ENCODE measurements at regions not wholly inside any gene's neighbourhood (a gene's known extent, or its start where the extent isn't known, plus 50 kb on each side); places are given as distances from the start of the nearest gene placed in this dataset.

- DNase-seq (ENCODE audit: low read depth): no peak
These were observed 144.2 kb downstream of the TBXT start for GRCh38 chr6:166023273-166023989.

DNA sequence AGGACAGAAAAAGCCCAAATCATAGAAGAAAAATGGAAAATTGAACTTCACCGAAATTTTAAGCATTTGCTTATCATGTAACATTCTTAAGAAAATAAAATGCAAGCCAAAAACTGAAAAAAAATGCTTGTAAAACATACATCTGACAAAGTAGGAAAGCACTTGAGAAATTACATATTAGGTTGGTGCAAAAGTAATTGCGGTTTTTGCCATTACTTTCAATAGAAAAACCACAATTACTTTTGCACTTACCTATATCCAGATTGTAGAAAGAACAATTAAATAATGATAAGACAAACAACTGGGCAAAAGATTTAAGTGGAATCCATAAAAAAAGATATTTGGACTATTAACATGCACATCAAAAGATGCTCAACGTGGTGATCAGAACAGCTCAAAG lies 146.2 kb downstream of the TBXT start:
- in situ Hi-C loops (cut with HindIII; ENCODE audit: low pct_unique_long_range_greater_than_20kb, low sequenced_read_pairs): no loop called here
- DNase-seq (ENCODE audit: low read depth): no peak

More at GRCh38 chr6:166023273-166023989, 144.2 kb downstream of the TBXT start:
- in situ Hi-C loops (cut with HindIII; ENCODE audit: low pct_unique_long_range_greater_than_20kb, low sequenced_read_pairs): no loop called here

GRCh38 chr6:166019214-166019613 lies 148.4 kb downstream of the TBXT start:
- DNase-seq (ENCODE audit: low read depth): no peak
- in situ Hi-C loops (cut with HindIII; ENCODE audit: low pct_unique_long_range_greater_than_20kb, low sequenced_read_pairs): no loop called here

DNA sequence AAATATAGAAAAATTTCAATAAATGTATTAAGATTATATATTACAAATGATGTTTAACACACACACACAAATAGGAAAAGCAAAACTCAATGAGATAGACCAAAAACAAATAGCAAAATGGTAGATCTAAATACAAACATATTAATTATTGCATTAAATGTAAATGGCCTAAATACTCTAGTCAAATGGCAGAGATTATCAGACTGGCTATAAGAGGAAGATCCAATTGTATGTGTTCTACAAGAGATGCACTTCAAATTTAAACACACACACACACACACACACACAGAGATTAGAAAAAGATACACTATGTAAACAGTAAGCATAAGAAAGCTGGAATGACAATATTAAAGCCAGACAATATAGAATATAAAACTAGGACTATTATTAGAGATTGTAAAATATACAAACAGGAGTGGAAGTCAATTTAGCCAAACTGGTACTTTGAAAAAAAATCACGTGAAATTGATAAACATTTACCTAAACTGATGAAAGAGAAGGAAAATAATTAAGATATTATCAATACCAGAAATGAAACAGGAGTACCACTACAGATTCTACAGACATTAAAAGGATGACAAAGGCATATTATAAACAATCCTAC lies 150.5 kb downstream of the TBXT start:
- DNase-seq (ENCODE audit: low read depth): no peak
- in situ Hi-C loops (cut with HindIII; ENCODE audit: low pct_unique_long_range_greater_than_20kb, low sequenced_read_pairs): no loop called here

- no peak for DNase-seq (ENCODE audit: low read depth)
- in situ Hi-C loops (cut with HindIII; ENCODE audit: low pct_unique_long_range_greater_than_20kb, low sequenced_read_pairs): no loop called here
These were observed 152.7 kb downstream of the TBXT start for GRCh38 chr6:166014966-166015365.

- in situ Hi-C loops (cut with HindIII; ENCODE audit: low pct_unique_long_range_greater_than_20kb, low sequenced_read_pairs): no loop called here
These were observed 157.3 kb downstream of the TBXT start for GRCh38 chr6:166010136-166010960.

DNA sequence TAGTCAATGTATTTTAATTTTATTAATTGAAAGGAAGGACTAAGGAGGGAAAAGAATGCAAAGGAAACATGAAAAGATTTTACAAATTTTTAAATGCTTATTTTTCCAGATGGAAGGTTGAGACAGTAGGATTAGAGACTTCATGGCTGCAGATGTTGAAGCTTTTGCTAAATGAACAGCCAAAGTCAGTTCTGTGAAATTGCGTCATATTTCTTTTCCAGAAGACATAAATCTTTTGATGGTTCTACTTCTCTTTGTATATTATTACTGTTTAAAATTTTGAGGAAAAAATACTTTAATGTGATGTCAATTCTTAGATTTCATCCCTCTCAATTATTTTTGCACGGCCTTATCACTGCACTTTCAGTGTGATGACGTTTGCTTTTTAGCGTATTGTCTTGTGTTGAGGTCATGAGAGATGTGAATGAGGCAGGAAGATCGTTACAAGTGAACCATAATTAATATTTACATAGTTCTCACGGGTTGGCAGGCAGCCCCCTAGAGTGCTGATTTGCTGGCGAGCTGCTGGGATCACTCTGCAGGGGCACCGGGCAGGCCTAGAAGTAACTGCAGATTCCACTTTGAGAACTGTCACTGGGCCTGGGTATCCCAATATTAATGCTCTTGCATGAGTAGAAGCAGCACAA lies 158.1 kb downstream of the TBXT start:
- no peak for DNase-seq (ENCODE audit: low read depth)
- in situ Hi-C loops (cut with HindIII; ENCODE audit: low pct_unique_long_range_greater_than_20kb, low sequenced_read_pairs): no loop called here

More at GRCh38 chr6:166010136-166010960, 157.3 kb downstream of the TBXT start:
- no peak for DNase-seq (ENCODE audit: low read depth)

- DNase-seq (ENCODE audit: low read depth): no peak
- in situ Hi-C loops (cut with HindIII; ENCODE audit: low pct_unique_long_range_greater_than_20kb, low sequenced_read_pairs): no loop called here
These were observed 158.9 kb downstream of the TBXT start for GRCh38 chr6:166008441-166009369.

DNA sequence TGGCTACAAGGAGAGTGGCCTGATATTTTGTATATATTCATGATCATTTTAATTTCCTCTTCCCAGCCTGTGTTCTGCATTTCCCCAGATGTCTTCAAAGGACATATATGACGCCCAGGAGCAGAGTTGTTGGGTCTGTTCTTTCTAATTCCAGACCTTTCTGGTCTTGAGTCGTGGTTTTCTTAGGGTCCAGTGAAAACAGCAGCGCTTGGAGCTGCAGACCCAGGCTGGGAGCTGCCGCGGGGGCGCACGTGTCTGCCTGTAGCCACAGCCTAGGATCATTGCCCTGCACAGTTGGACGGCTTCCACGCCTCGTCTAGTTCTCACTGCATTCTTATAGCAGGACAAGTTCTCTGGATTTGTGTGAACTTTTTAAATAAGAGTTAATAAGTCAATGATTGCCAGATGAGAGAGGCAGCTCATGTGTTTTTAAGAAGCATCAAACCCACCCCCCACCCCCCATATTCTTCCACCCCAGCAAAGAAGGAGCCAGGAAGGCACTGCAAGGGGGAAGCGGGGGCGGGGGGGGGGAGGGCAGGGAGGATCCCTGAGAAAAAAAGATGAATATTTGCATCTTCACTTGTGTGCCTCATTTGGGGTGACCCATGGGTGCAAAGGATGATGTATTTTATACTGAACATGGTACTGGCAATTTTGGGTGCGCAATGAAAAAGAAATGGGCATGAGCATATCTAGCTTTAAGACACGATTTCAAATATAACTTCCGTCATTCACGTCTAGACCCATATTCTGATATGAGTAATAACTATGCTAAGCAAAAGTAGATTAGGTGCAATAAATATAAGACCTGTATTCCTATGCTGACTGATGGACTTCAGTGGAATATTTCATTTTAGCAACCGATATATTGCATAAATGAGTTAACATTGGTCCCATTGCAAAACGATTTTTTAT lies 160.0 kb downstream of the TBXT start:
- in situ Hi-C loops (cut with HindIII; ENCODE audit: low pct_unique_long_range_greater_than_20kb, low sequenced_read_pairs): no loop called here
- peak; percentile 58 for DNase-seq (ENCODE audit: low read depth)

DNA sequence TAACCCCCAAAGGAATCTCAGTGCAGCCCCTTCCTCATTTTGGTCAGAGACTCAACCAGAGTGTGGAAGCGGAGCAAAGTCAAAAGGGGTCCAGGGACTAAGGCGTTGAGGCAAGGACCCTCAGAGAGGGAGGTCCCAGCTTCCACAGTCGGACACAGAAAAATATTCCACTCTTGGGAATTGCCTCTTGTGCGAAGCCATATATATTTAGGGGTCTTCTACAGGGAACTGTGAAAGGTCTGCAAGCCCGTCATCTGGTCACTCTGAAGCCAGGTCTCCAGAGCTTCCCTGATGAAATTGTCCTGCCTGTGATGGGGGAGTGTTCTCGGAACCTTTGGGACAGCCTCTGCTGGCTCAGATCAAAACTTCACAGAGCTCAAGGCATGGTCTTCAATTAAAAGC lies 160.8 kb downstream of the TBXT start:
- no peak for DNase-seq (ENCODE audit: low read depth)
- in situ Hi-C loops (cut with HindIII; ENCODE audit: low pct_unique_long_range_greater_than_20kb, low sequenced_read_pairs): no loop called here

- peak; percentile 62 for DNase-seq (ENCODE audit: low read depth)
- in situ Hi-C loops (cut with HindIII; ENCODE audit: low pct_unique_long_range_greater_than_20kb, low sequenced_read_pairs): no loop called here
These were observed 161.4 kb downstream of the TBXT start for GRCh38 chr6:166005944-166006899.

DNA sequence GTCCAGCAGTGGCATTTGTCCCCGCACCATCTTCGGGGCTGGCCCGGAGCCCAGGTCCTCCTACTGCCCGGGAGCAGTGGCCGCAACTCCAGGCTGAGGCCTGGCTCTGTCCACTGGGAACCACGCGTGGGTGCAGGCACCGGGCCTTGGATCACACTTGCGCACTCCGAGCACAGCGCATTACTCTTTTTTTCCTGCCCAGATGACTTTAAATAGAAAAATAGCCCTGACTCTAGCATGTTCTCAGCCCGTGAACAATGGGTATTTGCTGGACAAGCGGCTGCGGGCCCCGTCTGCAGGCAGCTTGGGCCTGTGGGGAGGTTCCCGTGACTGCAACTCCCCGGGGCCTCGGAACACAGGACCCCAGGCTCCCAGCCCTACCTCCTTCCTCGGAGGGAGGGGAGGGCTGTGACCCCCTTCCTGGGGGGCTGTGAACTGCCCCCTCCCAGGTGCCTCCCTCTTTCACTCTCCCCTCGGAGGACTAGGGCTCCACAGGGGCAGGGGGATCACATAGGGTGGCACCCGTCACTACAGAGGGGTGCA lies 162.2 kb downstream of the TBXT start:
- DNase-seq (ENCODE audit: low read depth): no peak
- in situ Hi-C loops (cut with HindIII; ENCODE audit: low pct_unique_long_range_greater_than_20kb, low sequenced_read_pairs): no loop called here

DNA sequence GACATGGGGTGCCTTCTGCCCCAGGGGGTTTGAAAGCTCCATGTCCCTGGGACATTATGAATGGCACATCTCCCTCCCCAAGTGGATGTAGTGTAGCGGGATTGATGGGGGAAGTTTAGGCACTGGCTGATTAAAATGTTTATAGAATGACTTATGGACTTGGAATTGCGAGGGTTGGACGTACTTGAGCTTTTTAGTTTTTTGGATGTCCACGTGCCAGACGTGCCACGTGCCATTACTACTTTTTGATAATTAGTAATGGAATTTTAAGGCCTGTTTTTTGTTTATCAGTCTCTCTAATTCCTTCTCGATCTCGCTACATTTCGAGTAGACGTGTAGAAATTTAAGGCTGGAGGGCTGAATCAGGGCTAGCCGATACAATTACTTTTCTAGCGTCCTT lies 162.8 kb downstream of the TBXT start:
- in situ Hi-C loops (cut with HindIII; ENCODE audit: low pct_unique_long_range_greater_than_20kb, low sequenced_read_pairs): no loop called here
- no peak for DNase-seq (ENCODE audit: low read depth)

- in situ Hi-C loops (cut with HindIII; ENCODE audit: low pct_unique_long_range_greater_than_20kb, low sequenced_read_pairs): no loop called here
- no peak for DNase-seq (ENCODE audit: low read depth)
These were observed 163.2 kb downstream of the TBXT start for GRCh38 chr6:166004471-166004870.

GRCh38 chr6:166003569-166003968 lies 164.1 kb downstream of the TBXT start:
- DNase-seq (ENCODE audit: low read depth): no peak
- in situ Hi-C loops (cut with HindIII; ENCODE audit: low pct_unique_long_range_greater_than_20kb, low sequenced_read_pairs): no loop called here

DNA sequence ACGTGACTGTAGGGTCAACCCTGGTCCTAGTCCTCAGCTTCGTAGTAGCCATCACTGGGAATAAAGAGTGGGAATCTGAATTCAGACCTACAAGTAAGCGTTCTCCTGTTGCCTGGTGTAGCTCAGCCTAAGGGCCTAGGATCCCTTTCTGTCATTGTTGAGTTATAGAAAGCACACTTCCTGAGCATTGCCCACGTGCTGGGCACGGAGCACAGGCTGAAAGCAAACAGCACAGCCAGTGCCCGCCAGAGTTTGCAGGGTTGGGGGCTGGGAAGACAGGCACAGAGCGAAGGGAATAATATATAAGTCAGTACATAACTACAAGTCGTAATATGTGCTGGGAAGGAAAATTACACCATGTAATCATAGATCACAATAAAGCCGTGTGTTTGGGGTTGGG lies 166.3 kb downstream of the TBXT start:
- in situ Hi-C loops (cut with HindIII; ENCODE audit: low pct_unique_long_range_greater_than_20kb, low sequenced_read_pairs): no loop called here
- DNase-seq (ENCODE audit: low read depth): no peak
